ENCODE measurements at regions not wholly inside any gene's neighbourhood (a gene's known extent, or its start where the extent isn't known, plus 50 kb on each side); places are given as distances from the start of the nearest gene placed in this dataset.

- peaks cover 0 to 5% (median 0%) of the 10 kb centered on the region in 4 experiments for H3K27me3 ChIP-seq (replicated peaks in 1 of 4; ENCODE audit: control extremely low read depth in 1 of 4, control insufficient read depth in 3 of 4, insufficient read depth in 4 of 4, low read length in 3 of 4)
- ATAC-seq (ENCODE audit: low read depth): no peak
- intact Hi-C loops (cut with micrococcal nuclease): no loop called here
- no peaks in the 10 kb centered on the region for H4K20me1 ChIP-seq (ENCODE audit: control insufficient read depth, insufficient read depth, low read length, poor library complexity, severe bottlenecking)
- H3K4me3 Mint-ChIP-seq: no peak overlapping the region
- no peaks in the 10 kb centered on the region for H3K4me1 ChIP-seq (ENCODE audit: control insufficient read depth in 2 of 2, insufficient read depth in 2 of 2, low read length in 2 of 2)
- no peak overlapping the region for H3K27ac ChIP-seq (ENCODE audit: low read length in 2 of 2)
- no peak overlapping the region for H3K9ac ChIP-seq (ENCODE audit: low read length)
- H3K9me3 Mint-ChIP-seq (ENCODE audit: insufficient read depth): no peaks in the 10 kb centered on the region
- no peaks in the 10 kb centered on the region for H3K36me3 ChIP-seq (replicated peaks in 1 of 2; ENCODE audit: control extremely low read depth in 1 of 2, control insufficient read depth in 1 of 2, extremely low read depth in 1 of 2, insufficient read depth in 2 of 2, low read length in 1 of 2)
- H3K79me2 ChIP-seq (ENCODE audit: control insufficient read depth, insufficient read depth, low read length): no peaks in the 10 kb centered on the region
- H3K4me1 Mint-ChIP-seq: no peaks in the 10 kb centered on the region
- ChIA-PET CTCF (no interaction called here), POLR2A (no interaction called here)
- H3K4me2 ChIP-seq (replicated peaks; ENCODE audit: low read depth, low read length, poor library complexity, severe bottlenecking): no peak overlapping the region
- no peak for DNase-seq
- no peak for TF ChIP-seq CTCF (IDR thresholded peaks at IDR 0.05)
- no peak for TF ChIP-seq EZH2 (IDR thresholded peaks at IDR 0.05; ENCODE audit: borderline replicate concordance, insufficient read depth, low read depth, low read length, poor library complexity, severe bottlenecking)
- no peak overlapping the region for H3K27ac Mint-ChIP-seq
- H2AFZ ChIP-seq (ENCODE audit: insufficient read depth, low read depth, low read length, poor library complexity, severe bottlenecking): no peak overlapping the region
- H3K4me3 ChIP-seq (ENCODE audit: control extremely low read depth in 1 of 5, extremely low read depth in 1 of 5, insufficient read depth in 1 of 5, low read depth in 2 of 5, low read length in 4 of 5): no peak overlapping the region
- no peaks in the 10 kb centered on the region for H3K9me3 ChIP-seq (ENCODE audit: control extremely low read depth in 1 of 3, control insufficient read depth in 2 of 3, insufficient read depth in 1 of 3, low read length in 2 of 3)
- WGBS (ENCODE audit: insufficient coverage): 14% methylated on average over 1 of the region's 4 CpGs
- H3K27me3 Mint-ChIP-seq: peaks cover 9% of the 10 kb centered on the region
Measured at GRCh38 chr1:64320470-64320869, 117.0 kb downstream of the UBE2U start.

GRCh38 chr1:64320922-64321614, 117.6 kb downstream of the UBE2U start:
- ChIA-PET POLR2A (no interaction called here), CTCF (no interaction called here)
- Histone ChIP-seq H3K27me3 (replicated peaks in 1 of 4; ENCODE audit: control extremely low read depth in 1 of 4, control insufficient read depth in 3 of 4, insufficient read depth in 4 of 4, low read length in 3 of 4) (peaks cover 0 to 5% (median 0%) of the 10 kb centered on the region in 4 experiments), H3K9ac (ENCODE audit: low read length) (no peak overlapping the region), H4K20me1 (ENCODE audit: control insufficient read depth, insufficient read depth, low read length, poor library complexity, severe bottlenecking) (no peaks in the 10 kb centered on the region), H3K27ac (ENCODE audit: low read length in 2 of 2) (no peak overlapping the region), H3K36me3 (replicated peaks in 1 of 2; ENCODE audit: control extremely low read depth in 1 of 2, control insufficient read depth in 1 of 2, extremely low read depth in 1 of 2, insufficient read depth in 2 of 2, low read length in 1 of 2) (no peaks in the 10 kb centered on the region), H2AFZ (ENCODE audit: insufficient read depth, low read depth, low read length, poor library complexity, severe bottlenecking) (no peak overlapping the region), H3K79me2 (ENCODE audit: control insufficient read depth, insufficient read depth, low read length) (no peaks in the 10 kb centered on the region), H3K4me3 (ENCODE audit: control extremely low read depth in 1 of 5, extremely low read depth in 1 of 5, insufficient read depth in 1 of 5, low read depth in 2 of 5, low read length in 4 of 5) (no peak overlapping the region), H3K9me3 (ENCODE audit: control extremely low read depth in 1 of 3, control insufficient read depth in 2 of 3, insufficient read depth in 1 of 3, low read length in 2 of 3) (no peaks in the 10 kb centered on the region), H3K4me2 (replicated peaks; ENCODE audit: low read depth, low read length, poor library complexity, severe bottlenecking) (no peak overlapping the region), H3K4me1 (ENCODE audit: control insufficient read depth in 2 of 2, insufficient read depth in 2 of 2, low read length in 2 of 2) (no peaks in the 10 kb centered on the region)
- DNase-seq (no peak), ATAC-seq (ENCODE audit: low read depth) (no peak)
- no peak overlapping the region for H3K4me3 Mint-ChIP-seq
- intact Hi-C loops (cut with micrococcal nuclease): no loop called here
- peaks cover 9% of the 10 kb centered on the region for H3K27me3 Mint-ChIP-seq
- no peak overlapping the region for H3K27ac Mint-ChIP-seq
- H3K9me3 Mint-ChIP-seq (ENCODE audit: insufficient read depth): no peaks in the 10 kb centered on the region
- 94% methylated on average over 9 of the region's 11 CpGs for WGBS (ENCODE audit: insufficient coverage)
- TF ChIP-seq EZH2 (IDR thresholded peaks at IDR 0.05; ENCODE audit: borderline replicate concordance, insufficient read depth, low read depth, low read length, poor library complexity, severe bottlenecking): no peak
- no peak for TF ChIP-seq CTCF (IDR thresholded peaks at IDR 0.05)
- H3K4me1 Mint-ChIP-seq: no peaks in the 10 kb centered on the region
